Urinary bladder (tissue), 3 donors: ENCODE measurements at regions not wholly inside any gene's neighbourhood (a gene's known extent, or its start where the extent isn't known, plus 50 kb on each side); places are given as distances from the start of the nearest gene placed in this dataset.

Experiments used
- DNase-seq: peaks from one replicate; pipeline ENCODE4 v3.0.0-alpha.2; 2015; ENCODE audit errors: extremely low spot score
- H3K27ac ChIP-seq: one replicate; pipeline ENCODE4 v1.5.1; 2013; ENCODE audit warnings: low read depth, mild to moderate bottlenecking, moderate library complexity
- H3K36me3 ChIP-seq: one replicate; pipeline ENCODE4 v1.6.1; 2013; ENCODE audit warnings: mild to moderate bottlenecking, moderate library complexity; ENCODE audit not compliant: insufficient read depth
- H3K4me1 ChIP-seq: one replicate; pipeline ENCODE4 v1.6.1; 2013; ENCODE audit warnings: mild to moderate bottlenecking, moderate library complexity; ENCODE audit not compliant: insufficient read depth
- H3K4me3 ChIP-seq: one replicate; pipeline ENCODE4 v1.5.1; 2013; ENCODE audit warnings: low read depth, low read length
- WGBS: extraction: QIAGEN DNeasy Blood & Tissue Kit; methylation state at CpG from one replicate; pipeline ENCODE4 v1.1.7; 2013; 5-methylcytosine and 5-hydroxymethylcytosine counted together
- donor health status: healthy with polysubstance abuse.
- donor health status: healthy.

- H3K4me1 ChIP-seq, result no peaks in the 10 kb centered on the region
- H3K4me3 ChIP-seq, result no peak overlapping the region
- H3K27ac ChIP-seq, result no peak overlapping the region
- WGBS, result 42% methylated on average over 2 of the region's 2 CpGs
- H3K36me3 ChIP-seq, result no peaks in the 10 kb centered on the region
- no peak for DNase-seq
Measured at GRCh38 chr4:43341741-43342140, 449.2 kb downstream of the GRXCR1 start.

GRCh38 chr4:43343298-43343697 lies 450.8 kb downstream of the GRXCR1 start:
- Histone ChIP-seq H3K4me3 (no peak overlapping the region), H3K4me1 (no peaks in the 10 kb centered on the region), H3K27ac (no peak overlapping the region), H3K36me3 (no peaks in the 10 kb centered on the region)
- DNase-seq, result no peak

GRCh38 chr4:43345323-43345925 lies 452.9 kb downstream of the GRXCR1 start:
- H3K36me3 ChIP-seq, result no peaks in the 10 kb centered on the region
- H3K27ac ChIP-seq, result no peak overlapping the region
- no peaks in the 10 kb centered on the region for H3K4me1 ChIP-seq
- DNase-seq, result no peak
- WGBS, result 79% methylated on average over 3 of the region's 3 CpGs
- no peak overlapping the region for H3K4me3 ChIP-seq

DNA sequence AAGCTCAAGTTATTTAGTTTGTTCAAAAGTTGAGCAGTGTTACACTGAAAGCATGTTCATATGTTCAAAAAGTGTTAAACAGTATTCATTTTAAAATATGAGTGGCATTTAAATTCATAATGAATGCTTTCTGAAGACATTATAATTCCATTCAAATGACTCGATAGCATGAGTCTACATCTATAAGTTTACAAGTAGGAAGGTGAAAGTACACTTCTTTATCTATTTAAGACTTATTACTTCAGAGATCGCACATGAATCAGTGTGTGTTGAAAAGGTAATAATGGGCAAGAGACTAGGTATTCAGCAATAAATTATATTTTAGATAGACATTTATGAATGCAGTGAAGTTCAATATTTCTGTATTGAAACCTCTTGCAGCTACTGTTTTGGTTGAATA lies 456.1 kb downstream of the GRXCR1 start:
- H3K36me3 ChIP-seq, result no peaks in the 10 kb centered on the region
- H3K4me1 ChIP-seq, result no peaks in the 10 kb centered on the region
- no peak for DNase-seq
- WGBS, result 89% methylated on average over 2 of the region's 2 CpGs
- no peak overlapping the region for H3K4me3 ChIP-seq
- H3K27ac ChIP-seq, result no peak overlapping the region

DNA sequence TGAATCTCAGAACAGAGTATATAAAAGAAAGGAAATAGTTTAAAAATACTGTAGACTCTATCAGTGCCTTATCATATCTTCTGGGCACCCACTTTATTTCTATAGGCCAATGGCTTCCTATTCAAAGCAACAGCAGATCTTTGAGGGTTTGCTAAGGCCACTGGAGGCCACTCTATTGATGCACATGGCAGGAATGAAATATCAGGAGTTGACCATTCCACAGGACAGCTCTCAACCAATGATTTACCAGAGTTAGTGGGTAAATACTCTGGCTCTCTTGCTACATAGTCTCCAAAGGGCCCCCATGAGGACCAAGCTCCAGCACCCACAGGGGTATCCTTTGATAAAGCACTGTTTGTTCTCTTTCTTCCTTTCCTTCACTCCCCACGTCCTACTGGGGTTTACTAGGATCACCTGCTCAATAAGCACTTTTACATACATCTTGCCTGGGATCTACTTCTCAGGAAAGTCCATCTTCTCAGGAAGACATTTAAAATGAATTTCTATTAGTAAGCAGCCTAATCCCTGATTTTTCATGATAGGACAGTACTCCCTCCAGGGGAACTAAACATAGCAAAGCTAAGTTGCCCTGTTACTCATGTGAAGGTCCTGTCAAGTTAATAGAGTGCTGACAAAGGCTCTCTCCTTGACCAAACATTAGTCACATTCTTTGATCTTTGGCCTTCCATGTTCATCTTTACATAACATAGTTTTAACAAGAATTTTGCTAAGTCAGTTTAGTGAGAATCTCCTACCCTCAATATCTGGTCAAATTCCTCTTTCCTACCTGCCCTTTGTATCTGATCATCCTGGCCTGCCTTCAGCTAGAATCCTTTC lies 459.7 kb downstream of the GRXCR1 start:
- H3K36me3 ChIP-seq, result no peaks in the 10 kb centered on the region
- H3K4me1 ChIP-seq, result no peaks in the 10 kb centered on the region
- DNase-seq, result no peak
- WGBS, result 0% methylated on average over 1 of the region's 1 CpG
- no peak overlapping the region for H3K4me3 ChIP-seq
- no peak overlapping the region for H3K27ac ChIP-seq

DNA sequence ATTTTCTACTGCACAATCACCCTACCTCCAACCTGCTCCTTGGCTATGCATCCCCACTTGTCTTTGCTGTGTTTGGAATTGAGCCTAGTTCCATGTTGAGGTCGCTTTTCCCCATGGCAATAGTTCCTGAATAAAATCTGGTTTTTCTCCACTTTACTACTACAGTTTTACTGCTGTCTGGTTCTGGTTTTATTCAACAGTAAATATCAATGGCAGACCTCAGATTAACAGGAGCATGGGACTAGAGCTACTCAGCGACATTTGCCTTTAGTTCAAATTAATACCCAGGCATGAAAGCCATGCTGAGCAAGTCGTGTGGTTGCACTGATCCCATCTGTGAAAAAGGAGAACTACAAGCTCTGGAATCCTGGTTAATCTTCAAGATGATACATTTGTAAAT lies 460.3 kb downstream of the GRXCR1 start:
- no peak overlapping the region for H3K27ac ChIP-seq
- 20% methylated on average over 3 of the region's 3 CpGs for WGBS
- H3K36me3 ChIP-seq, result no peaks in the 10 kb centered on the region
- H3K4me1 ChIP-seq, result no peaks in the 10 kb centered on the region
- peak; percentile 25 for DNase-seq
- no peak overlapping the region for H3K4me3 ChIP-seq

DNA sequence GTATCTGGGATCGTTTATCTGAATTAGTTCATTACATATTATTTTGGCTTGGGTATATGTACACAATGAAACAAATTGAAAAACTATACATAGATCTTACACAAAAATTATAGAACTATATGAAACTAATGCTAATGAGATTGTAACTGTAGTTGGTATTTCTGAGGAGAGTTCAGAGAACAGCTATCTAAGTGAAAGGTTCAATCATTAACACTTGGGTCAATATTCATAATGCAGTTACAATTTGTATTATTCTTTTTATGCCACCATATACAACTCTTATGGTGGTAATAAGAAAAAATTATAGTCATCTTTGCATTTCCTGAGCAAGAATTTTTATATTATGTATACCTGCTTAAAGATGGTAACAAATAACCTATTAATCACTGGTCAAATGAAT lies 461.0 kb downstream of the GRXCR1 start:
- DNase-seq, result no peak
- H3K27ac ChIP-seq, result no peak overlapping the region
- 26% methylated on average over 1 of the region's 1 CpG for WGBS
- H3K36me3 ChIP-seq, result no peaks in the 10 kb centered on the region
- no peak overlapping the region for H3K4me3 ChIP-seq
- no peaks in the 10 kb centered on the region for H3K4me1 ChIP-seq

DNA sequence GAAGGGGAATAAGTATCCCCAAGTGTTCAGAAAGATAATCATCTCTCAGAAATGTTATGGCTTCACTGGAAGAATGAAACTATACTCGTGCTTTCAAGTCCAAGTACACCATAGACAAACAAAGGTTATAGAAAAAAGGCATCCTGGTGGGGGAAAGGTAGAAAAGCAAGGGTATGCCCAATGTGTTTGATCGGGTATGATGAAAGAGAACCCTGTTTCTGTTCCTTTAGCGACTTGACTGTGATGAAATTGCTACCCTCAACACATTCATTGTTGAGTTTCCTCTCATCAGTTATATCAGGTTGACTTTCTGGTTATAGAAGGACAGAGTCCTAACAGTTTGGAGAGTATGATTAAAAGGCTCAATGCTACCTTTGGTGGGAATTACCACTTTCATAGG lies 464.3 kb downstream of the GRXCR1 start:
- WGBS, result 83% methylated on average over 3 of the region's 3 CpGs
- Histone ChIP-seq H3K4me1 (no peaks in the 10 kb centered on the region), H3K27ac (no peak overlapping the region), H3K4me3 (no peak overlapping the region), H3K36me3 (no peaks in the 10 kb centered on the region)
- no peak for DNase-seq

DNA sequence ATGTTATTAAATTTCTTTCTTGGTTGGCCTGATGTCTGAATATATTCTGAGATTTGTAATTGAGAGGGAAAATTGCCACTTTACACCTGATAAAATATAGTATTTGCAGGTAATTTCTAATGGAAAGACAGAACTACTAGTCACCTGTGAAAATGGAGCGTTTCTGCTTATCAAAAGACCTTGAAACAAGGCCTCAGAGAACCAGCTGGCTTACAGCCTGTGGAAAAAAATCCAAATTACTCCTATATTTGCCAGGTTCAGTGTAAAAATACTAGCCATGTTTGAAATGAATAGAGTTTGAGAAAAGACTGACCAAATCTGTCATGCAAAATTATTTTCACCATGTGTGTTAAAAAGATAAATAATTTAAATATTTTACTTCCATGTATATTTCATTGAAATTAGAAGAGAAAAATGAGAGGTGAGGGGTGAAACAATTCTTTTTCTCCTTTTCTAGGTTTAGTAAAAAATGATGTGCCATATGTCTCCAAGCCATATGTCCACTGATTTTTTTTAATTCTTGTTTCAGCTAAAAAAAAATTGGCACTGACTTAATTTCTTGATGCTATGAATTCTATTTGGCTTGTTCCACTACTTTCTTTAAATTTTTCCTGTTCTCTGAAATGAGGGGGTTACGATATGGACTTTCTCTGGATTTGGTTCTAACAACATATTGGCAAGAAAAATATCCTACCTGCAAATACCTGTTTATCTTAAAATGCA lies 464.9 kb downstream of the GRXCR1 start:
- H3K36me3 ChIP-seq, result no peaks in the 10 kb centered on the region
- H3K27ac ChIP-seq, result no peak overlapping the region
- no peak for DNase-seq
- 89% methylated on average over 2 of the region's 2 CpGs for WGBS
- no peak overlapping the region for H3K4me3 ChIP-seq
- no peaks in the 10 kb centered on the region for H3K4me1 ChIP-seq

GRCh38 chr4:43360296-43360695 lies 467.8 kb downstream of the GRXCR1 start:
- Histone ChIP-seq H3K36me3 (no peaks in the 10 kb centered on the region), H3K4me1 (no peaks in the 10 kb centered on the region), H3K4me3 (no peak overlapping the region), H3K27ac (no peak overlapping the region)
- WGBS, result 66% methylated on average over 2 of the region's 2 CpGs
- no peak for DNase-seq

DNA sequence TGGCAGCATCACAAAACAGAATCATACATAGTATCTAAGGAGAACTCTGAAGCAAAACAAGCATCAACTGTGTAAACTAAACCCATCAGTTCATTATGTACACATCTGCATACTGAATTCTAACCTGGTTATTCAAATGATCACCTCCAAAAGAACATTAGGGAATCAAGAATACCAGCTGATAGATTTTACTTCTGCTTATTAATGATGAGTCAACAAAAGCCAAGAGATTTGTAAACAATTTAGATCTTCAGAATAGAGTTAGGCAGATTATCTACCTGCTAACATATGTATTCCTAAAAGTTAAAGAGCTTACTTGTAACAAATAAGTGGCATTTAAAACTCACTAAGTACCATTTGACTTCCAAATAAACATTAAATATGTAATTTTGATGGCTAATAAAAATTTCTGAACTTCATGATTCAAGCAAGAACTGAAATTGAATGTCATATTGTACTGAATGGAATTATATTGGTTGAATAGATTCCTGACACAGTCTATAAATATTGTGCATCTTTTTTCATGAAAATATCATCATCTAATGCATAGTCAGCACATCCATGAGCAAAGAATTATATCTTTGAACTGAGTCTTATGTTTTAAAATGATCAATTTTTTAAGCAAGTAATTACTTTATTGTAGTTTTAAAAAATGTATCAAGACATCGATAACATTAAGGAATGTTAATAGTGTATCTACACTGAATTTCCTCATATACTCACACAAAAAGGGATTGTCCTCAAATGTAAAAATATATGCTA lies 470.5 kb downstream of the GRXCR1 start:
- WGBS, result 97% methylated on average over 1 of the region's 1 CpG
- Histone ChIP-seq H3K4me3 (no peak overlapping the region), H3K27ac (no peak overlapping the region), H3K4me1 (no peaks in the 10 kb centered on the region), H3K36me3 (no peaks in the 10 kb centered on the region)
- no peak for DNase-seq

DNA sequence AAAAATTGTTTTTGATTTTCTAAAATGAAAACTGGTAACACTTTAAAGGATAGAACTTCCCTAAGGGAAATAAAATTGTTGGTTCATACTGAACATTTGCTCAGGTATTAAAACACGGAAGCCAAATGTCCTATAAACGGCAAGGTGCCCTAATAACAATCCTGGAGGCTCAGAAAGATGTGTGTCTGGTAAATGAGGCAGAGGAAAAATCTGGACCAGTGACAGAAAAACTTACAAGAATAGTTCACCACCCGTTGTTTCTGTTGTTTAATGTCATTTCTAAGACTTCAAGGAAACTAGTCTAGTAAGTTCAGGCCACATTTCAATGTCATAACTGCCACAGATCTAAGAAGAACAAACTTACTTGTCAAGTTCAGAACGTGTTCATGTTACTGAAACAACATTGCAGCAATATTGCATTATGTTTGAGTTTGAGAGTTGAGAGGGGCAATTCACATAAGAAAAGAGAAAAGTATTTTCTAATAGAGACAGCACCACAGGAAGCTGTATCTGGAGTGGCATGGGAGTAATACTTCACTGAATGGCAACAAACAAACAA lies 476.6 kb downstream of the GRXCR1 start:
- Histone ChIP-seq H3K4me1 (no peaks in the 10 kb centered on the region), H3K4me3 (no peak overlapping the region), H3K27ac (no peak overlapping the region), H3K36me3 (no peaks in the 10 kb centered on the region)
- WGBS, result 54% methylated on average over 4 of the region's 4 CpGs
- DNase-seq, result no peak

- DNase-seq, result no peak
- no peak overlapping the region for H3K27ac ChIP-seq
- H3K4me1 ChIP-seq, result no peaks in the 10 kb centered on the region
- no peak overlapping the region for H3K4me3 ChIP-seq
- no peaks in the 10 kb centered on the region for H3K36me3 ChIP-seq
- 41% methylated on average over 1 of the region's 1 CpG for WGBS
Measured at GRCh38 chr4:43373201-43373600, 480.7 kb downstream of the GRXCR1 start.
